NB4 (cell line): ENCODE measurements at regions not wholly inside any gene's neighbourhood (a gene's known extent, or its start where the extent isn't known, plus 50 kb on each side); places are given as distances from the start of the nearest gene placed in this dataset.

ENCODE experiments used
- DNase-seq: peaks from one replicate; pipeline ENCODE4 v3.0.0; 2010; ENCODE audit warnings: low read depth
- H3K4me3 ChIP-seq: one replicate; pipeline ENCODE4 v1.5.1; 2011; ENCODE audit warnings: mild to moderate bottlenecking, low read depth, low read length, moderate library complexity
- MYC ChIP-seq: IDR thresholded peaks from 2 replicates; pipeline ENCODE4 v1.6.1; 2011; ENCODE audit warnings: low read depth, low read length
- POLR2A ChIP-seq: IDR thresholded peaks from 2 replicates; pipeline ENCODE4 v1.6.1; 2011; ENCODE audit warnings: mild to moderate bottlenecking; ENCODE audit not compliant: insufficient read length; ENCODE audit errors: extremely low read depth
- TF ChIP-seq, protein P1 (sequence below): IDR thresholded peaks from 2 replicates; pipeline ENCODE4 v1.6.1; 2011; ENCODE audit warnings: low read depth, low read length
- TF ChIP-seq, protein P2 (sequence below): IDR thresholded peaks from one replicate; pipeline ENCODE4 v1.5.1; 2012; ENCODE audit warnings: low read depth, low read length

DNA sequence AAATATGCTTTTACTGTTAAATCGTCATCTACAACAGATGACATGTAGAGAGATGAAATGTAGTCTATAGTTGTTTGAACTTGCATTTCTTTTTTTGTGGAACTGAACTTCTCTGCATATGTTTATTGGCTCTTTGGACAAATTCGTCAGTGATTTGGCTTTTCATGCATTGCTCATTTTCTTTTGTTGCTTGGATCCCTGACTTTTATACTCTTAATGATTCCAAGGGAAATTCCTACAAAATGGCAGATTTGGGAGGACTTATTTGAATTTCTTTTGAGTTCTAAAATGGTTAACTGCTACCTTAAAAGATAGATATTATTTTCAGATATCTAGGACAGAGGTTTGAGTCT is 65.4 kb downstream of the UTRN start:
- no peak for DNase-seq
- TF ChIP-seq POLR2A (no peak), MYC (no peak)
- TF ChIP-seq, protein P1, sequence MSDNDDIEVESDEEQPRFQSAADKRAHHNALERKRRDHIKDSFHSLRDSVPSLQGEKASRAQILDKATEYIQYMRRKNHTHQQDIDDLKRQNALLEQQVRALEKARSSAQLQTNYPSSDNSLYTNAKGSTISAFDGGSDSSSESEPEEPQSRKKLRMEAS, result no peak
- TF ChIP-seq, protein P2, sequence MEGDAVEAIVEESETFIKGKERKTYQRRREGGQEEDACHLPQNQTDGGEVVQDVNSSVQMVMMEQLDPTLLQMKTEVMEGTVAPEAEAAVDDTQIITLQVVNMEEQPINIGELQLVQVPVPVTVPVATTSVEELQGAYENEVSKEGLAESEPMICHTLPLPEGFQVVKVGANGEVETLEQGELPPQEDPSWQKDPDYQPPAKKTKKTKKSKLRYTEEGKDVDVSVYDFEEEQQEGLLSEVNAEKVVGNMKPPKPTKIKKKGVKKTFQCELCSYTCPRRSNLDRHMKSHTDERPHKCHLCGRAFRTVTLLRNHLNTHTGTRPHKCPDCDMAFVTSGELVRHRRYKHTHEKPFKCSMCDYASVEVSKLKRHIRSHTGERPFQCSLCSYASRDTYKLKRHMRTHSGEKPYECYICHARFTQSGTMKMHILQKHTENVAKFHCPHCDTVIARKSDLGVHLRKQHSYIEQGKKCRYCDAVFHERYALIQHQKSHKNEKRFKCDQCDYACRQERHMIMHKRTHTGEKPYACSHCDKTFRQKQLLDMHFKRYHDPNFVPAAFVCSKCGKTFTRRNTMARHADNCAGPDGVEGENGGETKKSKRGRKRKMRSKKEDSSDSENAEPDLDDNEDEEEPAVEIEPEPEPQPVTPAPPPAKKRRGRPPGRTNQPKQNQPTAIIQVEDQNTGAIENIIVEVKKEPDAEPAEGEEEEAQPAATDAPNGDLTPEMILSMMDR, result no peak
- peak overlapping the region; percentile 41 for H3K4me3 ChIP-seq

DNA sequence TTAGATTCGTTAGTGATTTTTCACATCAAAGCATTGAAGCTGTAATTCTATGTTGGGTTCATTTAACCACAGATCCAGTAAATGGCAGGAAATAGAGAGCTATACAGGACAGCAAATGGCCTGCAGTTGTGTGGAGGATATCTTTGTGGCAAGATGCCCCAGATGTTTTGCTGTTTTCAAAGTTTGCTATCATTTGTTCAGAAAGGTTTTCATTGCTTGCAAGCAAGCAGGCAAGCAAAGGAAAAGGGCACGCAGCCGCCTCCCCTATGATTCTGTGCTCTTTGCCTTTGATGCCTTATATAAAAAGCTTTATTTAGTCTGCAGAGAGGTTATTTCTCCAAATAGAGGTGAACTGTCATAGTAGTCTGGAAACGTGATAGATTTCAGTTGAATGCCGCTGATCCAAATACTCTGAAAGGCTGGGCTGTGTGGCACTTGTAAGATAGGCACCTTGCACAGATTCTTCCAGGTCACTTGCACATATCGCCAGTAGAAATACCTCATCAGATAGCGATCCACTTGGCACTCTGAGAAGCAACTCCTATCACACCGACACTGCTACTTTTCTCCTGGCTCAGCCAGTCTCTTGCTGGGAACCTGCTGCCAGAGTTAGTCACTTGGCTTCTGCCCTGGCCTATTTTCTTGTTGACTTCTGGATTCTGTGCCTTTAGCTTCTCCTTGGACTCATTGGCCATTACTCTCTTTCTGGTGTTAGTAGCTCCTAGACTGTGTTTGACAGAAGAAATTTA is 66.4 kb downstream of the UTRN start:
- H3K4me3 ChIP-seq, result peak overlapping the region; percentile 18
- TF ChIP-seq, protein P1, result no peak
- TF ChIP-seq POLR2A (no peak), MYC (no peak)
- TF ChIP-seq, protein P2, result no peak
- DNase-seq, result peak; percentile 51

DNA sequence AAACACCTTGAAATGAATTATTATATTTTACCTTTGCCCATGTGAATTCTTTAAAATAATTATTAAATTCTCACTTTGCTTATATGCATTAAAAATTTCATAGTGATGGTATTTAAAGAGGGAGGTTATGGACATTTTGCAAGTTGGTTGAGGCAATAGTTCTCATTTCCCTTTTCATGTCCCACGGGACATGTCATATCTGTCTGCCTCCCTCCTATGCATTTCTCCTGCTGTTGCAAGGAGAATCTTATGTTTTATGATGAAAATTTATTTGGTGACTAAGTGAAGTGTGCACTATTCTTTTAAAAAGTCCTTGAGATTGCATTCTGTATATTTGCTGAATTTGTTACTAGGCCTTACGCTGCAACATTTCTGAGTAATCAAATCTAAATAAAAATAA is 67.2 kb downstream of the UTRN start:
- peak; percentile 96 for DNase-seq
- TF ChIP-seq POLR2A (no peak), MYC (no peak)
- TF ChIP-seq, protein P2, result no peak
- TF ChIP-seq, protein P1, result no peak
- H3K4me3 ChIP-seq, result peak overlapping the region; percentile 18

DNA sequence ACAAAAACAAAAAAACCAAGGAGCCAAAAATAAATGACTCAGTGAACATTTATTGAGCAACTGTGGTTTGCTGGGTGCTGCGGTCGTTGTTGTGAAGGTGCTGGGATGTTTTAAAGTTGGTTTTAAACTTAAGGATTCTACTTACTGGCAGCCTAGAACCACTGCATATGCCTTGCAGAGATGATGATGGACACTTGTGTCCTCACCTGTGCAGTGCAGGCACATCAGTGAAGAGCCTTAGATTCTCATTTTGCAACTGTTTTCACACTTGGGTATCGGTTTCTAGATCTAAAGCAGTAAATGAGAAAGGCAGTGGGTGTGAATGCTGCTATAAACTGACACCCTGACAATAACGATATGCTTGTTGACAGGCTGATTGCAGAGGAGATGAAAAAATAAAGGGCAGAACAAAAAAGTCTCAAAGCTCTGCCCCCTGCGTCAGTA is 68.8 kb downstream of the UTRN start:
- peak; percentile 40 for DNase-seq
- TF ChIP-seq, protein P1, result no peak
- TF ChIP-seq POLR2A (no peak), MYC (no peak)
- TF ChIP-seq, protein P2, result no peak
- no peak overlapping the region for H3K4me3 ChIP-seq

DNA sequence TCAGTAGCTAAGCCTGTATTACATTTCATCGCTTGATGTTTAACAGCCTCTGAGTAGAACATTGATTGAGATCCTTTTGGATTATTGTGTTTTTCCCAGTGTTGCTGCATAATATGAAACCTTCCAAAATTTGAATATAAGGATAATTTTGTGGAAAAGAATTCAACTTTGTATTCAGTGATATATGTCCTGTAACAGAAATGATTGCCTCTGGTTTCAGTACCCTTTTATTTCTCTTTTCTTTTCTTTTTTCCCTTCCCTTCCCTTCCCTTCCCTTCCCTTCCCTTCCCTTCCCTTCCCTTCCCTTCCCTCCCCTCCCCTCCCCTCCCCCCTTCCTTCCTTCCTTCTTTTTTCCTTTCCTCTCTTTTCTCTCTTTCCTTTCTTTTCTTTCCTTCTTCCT is 74.6 kb downstream of the UTRN start:
- DNase-seq, result no peak
- TF ChIP-seq, protein P1, result no peak
- no peak for TF ChIP-seq POLR2A
- TF ChIP-seq, protein P2, result no peak
- TF ChIP-seq MYC, result no peak

More for the DNA sequence above, 74.6 kb downstream of the UTRN start:
- H3K4me3 ChIP-seq, result no peak overlapping the region
